HEK293 (cell line): ENCODE measurements at regions not wholly inside any gene's neighbourhood (a gene's known extent, or its start where the extent isn't known, plus 50 kb on each side); places are given as distances from the start of the nearest gene placed in this dataset.

ENCODE experiments used
- CTCF ChIA-PET: fragments of 350-600 bp; formaldehyde crosslinking; extraction: SDS; loops from one replicate; lab custom pipeline; 2021; ENCODE audit warnings: antibody characterized with exemption; lab: Yijun Ruan, JAX
- POLR2A ChIA-PET: fragments of 300-600 bp; formaldehyde crosslinking; extraction: SDS; loops from one replicate; lab custom pipeline; 2020; ENCODE audit warnings: antibody characterized with exemption, inconsistent platforms; lab: Yijun Ruan, JAX
- H3K27ac ChIP-seq: fragments of 200-500 bp; sonication (Bioruptor generic); 2 replicates; pipeline ENCODE4 v1.5.1; 2014; ENCODE audit warnings: low read depth, low read length, control low read depth, inconsistent platforms; ENCODE audit errors: extremely low read depth
- H3K36me3 ChIP-seq, 2 experiments: fragments of 200-500 bp in 1 of 2; sonication (Bioruptor generic) in 1 of 2; 1 replicate in 1 of 2; 2 replicates in 1 of 2; pipeline ENCODE4 v1.5.1; 2014 to 2017; ENCODE audit warnings: inconsistent platforms in 2 of 2, low read length in 2 of 2; ENCODE audit not compliant: control insufficient read depth in 2 of 2, insufficient read depth in 1 of 2
- H3K4me1 ChIP-seq: fragments of 200-500 bp; sonication (Bioruptor generic); 2 replicates; pipeline ENCODE4 v1.5.1; 2014; ENCODE audit warnings: mild to moderate bottlenecking, low read length, inconsistent platforms; ENCODE audit not compliant: control insufficient read depth, insufficient read depth
- H3K4me3 ChIP-seq: 2 replicates; pipeline ENCODE4 v1.5.1; 2011; ENCODE audit warnings: low read depth, mild to moderate bottlenecking, control low read depth, low read length, moderate library complexity
- H3K9me3 ChIP-seq: fragments of 200-500 bp; sonication (Bioruptor generic); 2 replicates; pipeline ENCODE4 v1.5.1; 2014; ENCODE audit warnings: low read depth, low read length, inconsistent platforms; ENCODE audit not compliant: control insufficient read depth, insufficient read depth
- HOXA7 ChIP-seq: sonication (generic); formaldehyde crosslinking; IDR thresholded peaks from 2 replicates; pipeline ENCODE4 v1.8.1; 2022; ENCODE audit warnings: missing genetic modification reagents, borderline replicate concordance
- KLF8 ChIP-seq: fragments of 450-650 bp; formaldehyde crosslinking; IDR thresholded peaks from 2 replicates; pipeline ENCODE4 v1.5.1; 2016; ENCODE audit warnings: missing biosample characterization, missing genetic modification characterization
- OVOL3 ChIP-seq: fragments of 450-650 bp; formaldehyde crosslinking; IDR thresholded peaks from 2 replicates; pipeline ENCODE4 v1.5.1; 2016; ENCODE audit warnings: missing biosample characterization, missing genetic modification characterization
- SETDB1 ChIP-seq: IDR thresholded peaks from one replicate; pipeline ENCODE4 v1.6.1; 2017; ENCODE audit warnings: mild to moderate bottlenecking, low read length, moderate library complexity, mixed read lengths; ENCODE audit not compliant: insufficient read length
- ZBTB1 ChIP-seq: fragments of 450-650 bp; formaldehyde crosslinking; IDR thresholded peaks from 2 replicates; pipeline ENCODE4 v1.5.1; 2016; ENCODE audit warnings: missing biosample characterization, missing genetic modification characterization
- ZNF10 ChIP-seq: fragments of 450-650 bp; formaldehyde crosslinking; IDR thresholded peaks from 2 replicates; pipeline ENCODE4 v1.5.1; 2017; ENCODE audit warnings: missing biosample characterization, missing genetic modification characterization
- ZNF146 ChIP-seq: fragments of 450-650 bp; formaldehyde crosslinking; IDR thresholded peaks from 2 replicates; pipeline ENCODE4 v1.5.1; 2016; ENCODE audit warnings: missing biosample characterization, missing genetic modification characterization
- ZNF155 ChIP-seq: fragments of 450-650 bp; formaldehyde crosslinking; IDR thresholded peaks from 2 replicates; pipeline ENCODE4 v1.5.1; 2016; ENCODE audit warnings: missing biosample characterization, missing genetic modification characterization
- ZNF202 ChIP-seq: fragments of 450-650 bp; formaldehyde crosslinking; IDR thresholded peaks from 2 replicates; pipeline ENCODE4 v1.5.1; 2016; ENCODE audit warnings: missing biosample characterization, missing genetic modification characterization, borderline replicate concordance
- ZNF221 ChIP-seq: fragments of 450-650 bp; formaldehyde crosslinking; IDR thresholded peaks from 2 replicates; pipeline ENCODE4 v1.5.1; 2017; ENCODE audit warnings: missing biosample characterization, missing genetic modification characterization, borderline replicate concordance
- ZNF23 ChIP-seq: fragments of 450-650 bp; formaldehyde crosslinking; IDR thresholded peaks from 2 replicates; pipeline ENCODE4 v1.5.1; 2016; ENCODE audit warnings: missing biosample characterization, missing genetic modification characterization, borderline replicate concordance
- ZNF274 ChIP-seq, 2 experiments: fragments of 200-500 bp in 1 of 2; fragments of 450-650 bp in 1 of 2; sonication (Bioruptor generic) in 1 of 2; formaldehyde crosslinking in 1 of 2; IDR thresholded peaks; 2 replicates each; pipeline versions ENCODE4 v1.5.1 to v1.6.1; 2014 to 2016; ENCODE audit warnings: borderline replicate concordance in 1 of 2, inconsistent platforms in 1 of 2, low read length in 1 of 2, missing biosample characterization in 1 of 2, missing genetic modification characterization in 1 of 2
- ZNF280D ChIP-seq: fragments of 450-650 bp; formaldehyde crosslinking; IDR thresholded peaks from 2 replicates; pipeline ENCODE4 v1.5.1; 2016; ENCODE audit warnings: missing biosample characterization, missing genetic modification characterization
- ZNF596 ChIP-seq: fragments of 450-650 bp; IDR thresholded peaks from 2 replicates; pipeline ENCODE4 v1.5.0; 2018; ENCODE audit warnings: missing biosample characterization, mild to moderate bottlenecking, missing genetic modification characterization, moderate library complexity
- ZNF600 ChIP-seq: fragments of 450-650 bp; formaldehyde crosslinking; IDR thresholded peaks from 2 replicates; pipeline ENCODE4 v1.5.1; 2016; ENCODE audit warnings: missing biosample characterization, missing genetic modification characterization
- ZNF629 ChIP-seq: fragments of 450-650 bp; formaldehyde crosslinking; IDR thresholded peaks from 2 replicates; pipeline ENCODE4 v1.5.1; 2017; ENCODE audit warnings: missing biosample characterization, missing genetic modification characterization
- ZNF837 ChIP-seq: fragments of 450-650 bp; formaldehyde crosslinking; IDR thresholded peaks from 2 replicates; pipeline ENCODE4 v1.5.1; 2016; ENCODE audit warnings: missing biosample characterization, missing genetic modification characterization
- ZSCAN16 ChIP-seq: fragments of 450-650 bp; formaldehyde crosslinking; IDR thresholded peaks from 2 replicates; pipeline ENCODE4 v1.5.1; 2016; ENCODE audit warnings: missing biosample characterization, missing genetic modification characterization
- TF ChIP-seq, protein P1 (sequence below): fragments of 450-650 bp; formaldehyde crosslinking; IDR thresholded peaks from 2 replicates; pipeline ENCODE4 v1.5.1; 2016; ENCODE audit warnings: missing biosample characterization, missing genetic modification characterization
- TF ChIP-seq, protein P2 (sequence below): fragments of 450-650 bp; formaldehyde crosslinking; IDR thresholded peaks from 2 replicates; pipeline ENCODE4 v1.5.1; 2016; ENCODE audit warnings: missing biosample characterization, missing genetic modification characterization, borderline replicate concordance
- TF ChIP-seq, protein P3 (sequence below): fragments of 450-650 bp; formaldehyde crosslinking; IDR thresholded peaks from 2 replicates; pipeline ENCODE4 v1.5.1; 2016; ENCODE audit warnings: missing biosample characterization, missing genetic modification characterization

- ChIA-PET CTCF (no interaction called here), POLR2A (interaction anchor here (0.7 kb wide), 1 partner anchor 442 kb away, joined by 7 read pairs; no protein-coding TSS in a partner anchor)
- TF ChIP-seq ZSCAN16 (tag by site-specific recombination) (no peak), ZNF629 (tag by site-specific recombination) (no peak), KLF8 (no peak), ZNF146 (tag by site-specific recombination) (no peak), ZNF596 (peak; percentile 92)
- TF ChIP-seq, protein P1, sequence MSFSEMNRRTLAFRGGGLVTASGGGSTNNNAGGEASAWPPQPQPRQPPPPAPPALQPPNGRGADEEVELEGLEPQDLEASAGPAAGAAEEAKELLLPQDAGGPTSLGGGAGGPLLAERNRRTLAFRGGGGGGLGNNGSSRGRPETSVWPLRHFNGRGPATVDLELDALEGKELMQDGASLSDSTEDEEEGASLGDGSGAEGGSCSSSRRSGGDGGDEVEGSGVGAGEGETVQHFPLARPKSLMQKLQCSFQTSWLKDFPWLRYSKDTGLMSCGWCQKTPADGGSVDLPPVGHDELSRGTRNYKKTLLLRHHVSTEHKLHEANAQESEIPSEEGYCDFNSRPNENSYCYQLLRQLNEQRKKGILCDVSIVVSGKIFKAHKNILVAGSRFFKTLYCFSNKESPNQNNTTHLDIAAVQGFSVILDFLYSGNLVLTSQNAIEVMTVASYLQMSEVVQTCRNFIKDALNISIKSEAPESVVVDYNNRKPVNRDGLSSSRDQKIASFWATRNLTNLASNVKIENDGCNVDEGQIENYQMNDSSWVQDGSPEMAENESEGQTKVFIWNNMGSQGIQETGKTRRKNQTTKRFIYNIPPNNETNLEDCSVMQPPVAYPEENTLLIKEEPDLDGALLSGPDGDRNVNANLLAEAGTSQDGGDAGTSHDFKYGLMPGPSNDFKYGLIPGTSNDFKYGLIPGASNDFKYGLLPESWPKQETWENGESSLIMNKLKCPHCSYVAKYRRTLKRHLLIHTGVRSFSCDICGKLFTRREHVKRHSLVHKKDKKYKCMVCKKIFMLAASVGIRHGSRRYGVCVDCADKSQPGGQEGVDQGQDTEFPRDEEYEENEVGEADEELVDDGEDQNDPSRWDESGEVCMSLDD = no peak
- H3K4me3 ChIP-seq = no peak overlapping the region
- no peaks in the 10 kb centered on the region for H3K9me3 ChIP-seq
- H3K27ac ChIP-seq = no peak overlapping the region
- H3K36me3 ChIP-seq = no peaks in the 10 kb centered on the region
- H3K4me1 ChIP-seq = no peaks in the 10 kb centered on the region
Measured at GRCh38 chr6:168864541-168865460, 388.8 kb downstream of the THBS2 start.

DNA sequence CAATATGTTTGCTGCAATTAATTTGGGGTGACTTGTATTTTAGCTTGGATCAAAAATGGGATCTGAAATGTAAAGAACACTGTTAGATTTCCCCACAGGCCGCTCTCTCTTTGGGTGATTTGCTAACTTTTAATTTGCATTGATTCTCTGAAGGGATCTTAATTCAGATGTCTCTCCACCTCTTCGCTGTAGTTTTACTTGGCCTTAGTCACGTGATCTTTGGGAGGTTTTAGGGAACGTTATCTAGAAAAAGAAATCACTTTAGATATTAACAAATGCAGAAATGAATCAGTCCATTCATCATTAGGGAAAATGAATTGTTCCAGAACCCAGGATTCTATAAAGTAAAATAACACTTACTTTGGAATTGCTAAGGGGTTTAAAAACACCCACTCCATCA is 390.2 kb downstream of the THBS2 start:
- H3K27ac ChIP-seq = no peak overlapping the region
- no peaks in the 10 kb centered on the region for H3K9me3 ChIP-seq
- no peak overlapping the region for H3K4me3 ChIP-seq
- CTCF ChIA-PET = no interaction called here
- no peak for TF ChIP-seq OVOL3 (tag by site-specific recombination)
- TF ChIP-seq ZNF23 (tag by site-specific recombination) = no peak
- TF ChIP-seq, protein P2, sequence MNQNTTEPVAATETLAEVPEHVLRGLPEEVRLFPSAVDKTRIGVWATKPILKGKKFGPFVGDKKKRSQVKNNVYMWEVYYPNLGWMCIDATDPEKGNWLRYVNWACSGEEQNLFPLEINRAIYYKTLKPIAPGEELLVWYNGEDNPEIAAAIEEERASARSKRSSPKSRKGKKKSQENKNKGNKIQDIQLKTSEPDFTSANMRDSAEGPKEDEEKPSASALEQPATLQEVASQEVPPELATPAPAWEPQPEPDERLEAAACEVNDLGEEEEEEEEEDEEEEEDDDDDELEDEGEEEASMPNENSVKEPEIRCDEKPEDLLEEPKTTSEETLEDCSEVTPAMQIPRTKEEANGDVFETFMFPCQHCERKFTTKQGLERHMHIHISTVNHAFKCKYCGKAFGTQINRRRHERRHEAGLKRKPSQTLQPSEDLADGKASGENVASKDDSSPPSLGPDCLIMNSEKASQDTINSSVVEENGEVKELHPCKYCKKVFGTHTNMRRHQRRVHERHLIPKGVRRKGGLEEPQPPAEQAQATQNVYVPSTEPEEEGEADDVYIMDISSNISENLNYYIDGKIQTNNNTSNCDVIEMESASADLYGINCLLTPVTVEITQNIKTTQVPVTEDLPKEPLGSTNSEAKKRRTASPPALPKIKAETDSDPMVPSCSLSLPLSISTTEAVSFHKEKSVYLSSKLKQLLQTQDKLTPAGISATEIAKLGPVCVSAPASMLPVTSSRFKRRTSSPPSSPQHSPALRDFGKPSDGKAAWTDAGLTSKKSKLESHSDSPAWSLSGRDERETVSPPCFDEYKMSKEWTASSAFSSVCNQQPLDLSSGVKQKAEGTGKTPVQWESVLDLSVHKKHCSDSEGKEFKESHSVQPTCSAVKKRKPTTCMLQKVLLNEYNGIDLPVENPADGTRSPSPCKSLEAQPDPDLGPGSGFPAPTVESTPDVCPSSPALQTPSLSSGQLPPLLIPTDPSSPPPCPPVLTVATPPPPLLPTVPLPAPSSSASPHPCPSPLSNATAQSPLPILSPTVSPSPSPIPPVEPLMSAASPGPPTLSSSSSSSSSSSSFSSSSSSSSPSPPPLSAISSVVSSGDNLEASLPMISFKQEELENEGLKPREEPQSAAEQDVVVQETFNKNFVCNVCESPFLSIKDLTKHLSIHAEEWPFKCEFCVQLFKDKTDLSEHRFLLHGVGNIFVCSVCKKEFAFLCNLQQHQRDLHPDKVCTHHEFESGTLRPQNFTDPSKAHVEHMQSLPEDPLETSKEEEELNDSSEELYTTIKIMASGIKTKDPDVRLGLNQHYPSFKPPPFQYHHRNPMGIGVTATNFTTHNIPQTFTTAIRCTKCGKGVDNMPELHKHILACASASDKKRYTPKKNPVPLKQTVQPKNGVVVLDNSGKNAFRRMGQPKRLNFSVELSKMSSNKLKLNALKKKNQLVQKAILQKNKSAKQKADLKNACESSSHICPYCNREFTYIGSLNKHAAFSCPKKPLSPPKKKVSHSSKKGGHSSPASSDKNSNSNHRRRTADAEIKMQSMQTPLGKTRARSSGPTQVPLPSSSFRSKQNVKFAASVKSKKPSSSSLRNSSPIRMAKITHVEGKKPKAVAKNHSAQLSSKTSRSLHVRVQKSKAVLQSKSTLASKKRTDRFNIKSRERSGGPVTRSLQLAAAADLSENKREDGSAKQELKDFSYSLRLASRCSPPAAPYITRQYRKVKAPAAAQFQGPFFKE = no peak
- TF ChIP-seq SETDB1 = no peak
- no peak for TF ChIP-seq HOXA7 (CRISPR knock-in tag)
- TF ChIP-seq ZNF221 (tag by site-specific recombination) = no peak
- TF ChIP-seq ZNF600 (tag by site-specific recombination) = no peak
- no peak for TF ChIP-seq ZNF10 (tag by site-specific recombination)
- TF ChIP-seq ZBTB1 (tag by site-specific recombination) = no peak
- TF ChIP-seq, protein P3, sequence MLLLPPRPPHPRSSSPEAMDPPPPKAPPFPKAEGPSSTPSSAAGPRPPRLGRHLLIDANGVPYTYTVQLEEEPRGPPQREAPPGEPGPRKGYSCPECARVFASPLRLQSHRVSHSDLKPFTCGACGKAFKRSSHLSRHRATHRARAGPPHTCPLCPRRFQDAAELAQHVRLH (tag by site-specific recombination) = no peak
- TF ChIP-seq ZNF274 (IDR thresholded peaks at IDR 0.05; ENCODE audit: low read length) = no peak
- TF ChIP-seq ZNF274 (tag by site-specific recombination; IDR thresholded peaks at IDR 0.05; ENCODE audit: borderline replicate concordance) = no peak
- TF ChIP-seq ZNF202 (tag by site-specific recombination) = no peak
- TF ChIP-seq ZNF280D (tag by site-specific recombination) = no peak
- no peak for TF ChIP-seq ZNF155 (tag by site-specific recombination)
- TF ChIP-seq ZNF837 (tag by site-specific recombination) = no peak
- H3K36me3 ChIP-seq = no peaks in the 10 kb centered on the region
- no peaks in the 10 kb centered on the region for H3K4me1 ChIP-seq
- POLR2A ChIA-PET = no interaction called here
